Mammary epithelial cell (primary cell): ENCODE measurements at regions not wholly inside any gene's neighbourhood (a gene's known extent, or its start where the extent isn't known, plus 50 kb on each side); places are given as distances from the start of the nearest gene placed in this dataset.

ENCODE experiments used
- EZH2 ChIP-seq: IDR thresholded peaks from 2 replicates; pipeline ENCODE4 v1.6.1; 2012; ENCODE audit warnings: low read length, inconsistent platforms, borderline replicate concordance
- TF ChIP-seq, protein P1 (sequence below), 2 donors: IDR thresholded peaks in 1 of 2; conservative IDR thresholded peaks in 1 of 2; 2 replicates each; pipeline ENCODE4 v1.5.1; 2011 to 2012; ENCODE audit warnings: inconsistent platforms in 2 of 2, low read length in 2 of 2, mild to moderate bottlenecking in 2 of 2, control low read depth in 1 of 2, low read depth in 1 of 2; ENCODE audit not compliant: insufficient read depth in 1 of 2; ENCODE audit errors: extremely low read depth in 1 of 2

- TF ChIP-seq, protein P1, sequence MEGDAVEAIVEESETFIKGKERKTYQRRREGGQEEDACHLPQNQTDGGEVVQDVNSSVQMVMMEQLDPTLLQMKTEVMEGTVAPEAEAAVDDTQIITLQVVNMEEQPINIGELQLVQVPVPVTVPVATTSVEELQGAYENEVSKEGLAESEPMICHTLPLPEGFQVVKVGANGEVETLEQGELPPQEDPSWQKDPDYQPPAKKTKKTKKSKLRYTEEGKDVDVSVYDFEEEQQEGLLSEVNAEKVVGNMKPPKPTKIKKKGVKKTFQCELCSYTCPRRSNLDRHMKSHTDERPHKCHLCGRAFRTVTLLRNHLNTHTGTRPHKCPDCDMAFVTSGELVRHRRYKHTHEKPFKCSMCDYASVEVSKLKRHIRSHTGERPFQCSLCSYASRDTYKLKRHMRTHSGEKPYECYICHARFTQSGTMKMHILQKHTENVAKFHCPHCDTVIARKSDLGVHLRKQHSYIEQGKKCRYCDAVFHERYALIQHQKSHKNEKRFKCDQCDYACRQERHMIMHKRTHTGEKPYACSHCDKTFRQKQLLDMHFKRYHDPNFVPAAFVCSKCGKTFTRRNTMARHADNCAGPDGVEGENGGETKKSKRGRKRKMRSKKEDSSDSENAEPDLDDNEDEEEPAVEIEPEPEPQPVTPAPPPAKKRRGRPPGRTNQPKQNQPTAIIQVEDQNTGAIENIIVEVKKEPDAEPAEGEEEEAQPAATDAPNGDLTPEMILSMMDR (conservative IDR thresholded peaks at IDR 0.05 in 1 of 2, IDR thresholded peaks at IDR 0.05 in 1 of 2; ENCODE audit: extremely low read depth in 1 of 2, insufficient read depth in 1 of 2, low read depth in 1 of 2, low read length in 2 of 2) = no peak
- no peak for TF ChIP-seq EZH2
Observed at GRCh38 chr5:2681476-2681875, 70.0 kb downstream of the IRX2 start.
